GM13977 (cell line): ENCODE measurements at regions not wholly inside any gene's neighbourhood (a gene's known extent, or its start where the extent isn't known, plus 50 kb on each side); places are given as distances from the start of the nearest gene placed in this dataset.

ENCODE experiments used
- DNase-seq: peaks from one replicate; pipeline ENCODE4 v3.0.0; 2012; ENCODE audit warnings: low spot score
- CTCF ChIP-seq: IDR thresholded peaks from 2 replicates; pipeline ENCODE4 v1.5.1; 2012; ENCODE audit warnings: mild to moderate bottlenecking, control low read depth; ENCODE audit not compliant: insufficient read depth; ENCODE audit errors: extremely low read depth, missing control alignments
- in situ Hi-C: fragments of 300-500 bp; cut with MboI; formaldehyde crosslinking; loops from one replicate; pipeline ENCODE4 v1.12.0; 2022; ENCODE audit warnings: low sequenced_read_pairs, low pct_unique_long_range_greater_than_20kb, mixed read lengths, inconsistent platforms; ENCODE audit not compliant: unreplicated experiment

GRCh38 chr4:95754667-95755066 is 85.2 kb upstream of the PDHA2 start:
- DNase-seq = no peak
- in situ Hi-C loops = no loop called here
- no peak for TF ChIP-seq CTCF

GRCh38 chr4:95749204-95749603 is 90.7 kb upstream of the PDHA2 start:
- in situ Hi-C loops = no loop called here
- no peak for TF ChIP-seq CTCF
- no peak for DNase-seq

GRCh38 chr4:95742872-95743271 is 97.0 kb upstream of the PDHA2 start:
- DNase-seq = no peak
- TF ChIP-seq CTCF = no peak
- in situ Hi-C loops = no loop called here

GRCh38 chr4:95742179-95742578 is 97.7 kb upstream of the PDHA2 start:
- TF ChIP-seq CTCF = no peak
- DNase-seq = no peak
- in situ Hi-C loops = no loop called here

- in situ Hi-C loops = no loop called here
- no peak for TF ChIP-seq CTCF
- no peak for DNase-seq
Measured at GRCh38 chr4:95732061-95732460, 107.8 kb upstream of the PDHA2 start.

GRCh38 chr4:95729596-95729995 is 110.3 kb upstream of the PDHA2 start:
- DNase-seq = no peak
- in situ Hi-C loops = no loop called here
- no peak for TF ChIP-seq CTCF

- DNase-seq = no peak
- in situ Hi-C loops = no loop called here
- TF ChIP-seq CTCF = no peak
Measured at GRCh38 chr4:95728145-95728544, 111.7 kb upstream of the PDHA2 start.
